Liver (tissue), 8 donors: ENCODE measurements at regions not wholly inside any gene's neighbourhood (a gene's known extent, or its start where the extent isn't known, plus 50 kb on each side); places are given as distances from the start of the nearest gene placed in this dataset.

ENCODE experiments used
- DNase-seq: peaks from one replicate; pipeline ENCODE4 v3.0.0-alpha.2; 2017; ENCODE audit warnings: low spot score
- H3K27ac ChIP-seq, 2 donors: one replicate each; pipeline ENCODE4 v1.7.0; 2013; ENCODE audit warnings: inconsistent platforms in 2 of 2, low read length in 2 of 2, control low read depth in 1 of 2, low read depth in 1 of 2, mild to moderate bottlenecking in 1 of 2
- H3K27me3 ChIP-seq, 4 donors: one replicate each; pipeline versions ENCODE4 v1.6.1 to v1.7.0; 2013; ENCODE audit warnings: low read length in 3 of 4, inconsistent platforms in 1 of 4, mild to moderate bottlenecking in 1 of 4, moderate library complexity in 1 of 4; ENCODE audit not compliant: control insufficient read depth in 4 of 4, insufficient read depth in 4 of 4
- H3K36me3 ChIP-seq, 4 donors: one replicate each; pipeline versions ENCODE4 v1.6.1 to v1.7.0; 2013; ENCODE audit warnings: low read length in 3 of 4, mild to moderate bottlenecking in 3 of 4, low read depth in 1 of 4, moderate library complexity in 1 of 4; ENCODE audit not compliant: control insufficient read depth in 4 of 4, insufficient read depth in 3 of 4
- H3K4me1 ChIP-seq, 4 donors: one replicate each; pipeline versions ENCODE4 v1.6.1 to v1.7.0; 2013; ENCODE audit warnings: low read length in 3 of 4, mild to moderate bottlenecking in 3 of 4, moderate library complexity in 1 of 4; ENCODE audit not compliant: control insufficient read depth in 4 of 4, insufficient read depth in 4 of 4
- H3K4me3 ChIP-seq, 3 donors: one replicate each; pipeline versions ENCODE4 v1.6.1 to v1.7.0; 2013; ENCODE audit warnings: low read length in 3 of 3, control low read depth in 1 of 3, low read depth in 1 of 3, mild to moderate bottlenecking in 1 of 3
- H3K9ac ChIP-seq, 2 donors: one replicate each; pipeline ENCODE4 v1.7.0; 2013; ENCODE audit warnings: low read length in 2 of 2, mild to moderate bottlenecking in 2 of 2, moderate library complexity in 2 of 2, control low read depth in 1 of 2, low read depth in 1 of 2
- H3K9me3 ChIP-seq, 4 donors: one replicate each; pipeline versions ENCODE4 v1.6.1 to v1.7.0; 2013; ENCODE audit warnings: low read length in 3 of 4; ENCODE audit not compliant: control insufficient read depth in 4 of 4
- FOXA2 ChIP-seq: IDR thresholded peaks from 2 replicates; pipeline ENCODE4 v1.6.1; 2016; ENCODE audit warnings: antibody characterized with exemption
- HNF4A ChIP-seq, 2 donors: conservative IDR thresholded peaks; 2 replicates each; pipeline ENCODE4 v1.6.1; 2016; ENCODE audit warnings: antibody characterized with exemption in 2 of 2, mild to moderate bottlenecking in 2 of 2
- HNF4G ChIP-seq: IDR thresholded peaks from 2 replicates; pipeline ENCODE4 v1.6.1; 2016; ENCODE audit warnings: antibody characterized with exemption
- JUND ChIP-seq, 2 donors: IDR thresholded peaks; 2 replicates each; pipeline ENCODE4 v1.6.1; 2016; ENCODE audit warnings: antibody characterized with exemption in 2 of 2
- NR2F2 ChIP-seq: IDR thresholded peaks from 2 replicates; pipeline ENCODE4 v1.6.1; 2016; ENCODE audit warnings: antibody characterized with exemption
- RAD21 ChIP-seq, 2 donors: IDR thresholded peaks; 2 replicates each; pipeline ENCODE4 v1.6.1; 2016; ENCODE audit warnings: antibody characterized with exemption in 2 of 2, mild to moderate bottlenecking in 2 of 2
- SP1 ChIP-seq: IDR thresholded peaks from 2 replicates; pipeline ENCODE4 v1.6.1; 2018; ENCODE audit warnings: antibody characterized with exemption, mild to moderate bottlenecking
- TAF1 ChIP-seq: conservative IDR thresholded peaks from 2 replicates; pipeline ENCODE4 v1.6.1; 2016; ENCODE audit warnings: antibody characterized with exemption, mild to moderate bottlenecking
- YY1 ChIP-seq: IDR thresholded peaks from 2 replicates; pipeline ENCODE4 v1.6.1; 2016; ENCODE audit warnings: antibody characterized with exemption, mild to moderate bottlenecking
- WGBS: extraction: QIAGEN DNeasy Blood & Tissue Kit; methylation state at CpG from one replicate; pipeline ENCODE4 v1.1.7; 2013; 5-methylcytosine and 5-hydroxymethylcytosine counted together
- TF ChIP-seq, protein P1 (sequence below): IDR thresholded peaks from 2 replicates; pipeline ENCODE4 v1.6.1; 2016; ENCODE audit warnings: antibody characterized with exemption, mild to moderate bottlenecking
- TF ChIP-seq, protein P2 (sequence below): IDR thresholded peaks from 2 replicates; pipeline ENCODE4 v1.6.1; 2016; ENCODE audit warnings: antibody characterized with exemption
- TF ChIP-seq, protein P3 (sequence below): IDR thresholded peaks from 2 replicates; pipeline ENCODE4 v1.6.1; 2016; ENCODE audit warnings: antibody characterized with exemption
- TF ChIP-seq, protein P4 (sequence below): fragments of 150-350 bp; IDR thresholded peaks from 2 replicates; pipeline ENCODE4 v1.5.1; 2017; ENCODE audit warnings: improper control_type of control experiment, low read depth, low read length; ENCODE audit not compliant: missing input control
- TF ChIP-seq, protein P5 (sequence below): IDR thresholded peaks from 2 replicates; pipeline ENCODE4 v1.6.1; 2016; ENCODE audit warnings: antibody characterized with exemption
- donor health status: healthy.
- donor health status: healthy.
- donor health status: healthy.
- donor health status: healthy.
- donor health status: healthy.

DNA sequence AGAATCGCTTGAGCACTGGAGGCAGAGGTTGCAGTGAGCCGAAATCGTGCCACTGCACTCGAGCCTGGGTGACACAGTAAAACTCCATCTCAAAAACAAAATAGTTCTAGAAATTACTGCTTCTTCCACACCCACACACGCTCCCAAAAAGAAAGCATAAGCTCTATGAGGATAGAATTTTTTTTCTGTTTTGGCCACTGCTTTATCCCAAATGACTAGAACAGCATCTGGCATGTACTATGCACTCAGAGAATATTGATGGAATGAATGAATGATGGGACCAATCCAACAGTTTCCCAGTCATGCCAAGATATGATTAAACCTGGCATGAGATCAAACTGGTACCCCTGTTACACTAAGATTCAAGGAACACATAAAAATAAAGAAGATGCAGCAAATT, 455.4 kb upstream of the CHAC2 start:
- Histone ChIP-seq H3K4me1 (no peaks in the 10 kb centered on the region), H3K27ac (no peak overlapping the region), H3K36me3 (no peaks in the 10 kb centered on the region), H3K4me3 (no peak overlapping the region), H3K27me3 (peaks cover 0 to 3% (median 0%) of the 10 kb centered on the region in 4 donors), H3K9me3 (no peaks in the 10 kb centered on the region), H3K9ac (no peak overlapping the region)
- DNase-seq = no peak
- no peak for TF ChIP-seq HNF4G
- TF ChIP-seq HNF4A (conservative IDR thresholded peaks at IDR 0.05) = no peak
- TF ChIP-seq TAF1 = no peak
- TF ChIP-seq FOXA2 = no peak
- TF ChIP-seq, protein P1, sequence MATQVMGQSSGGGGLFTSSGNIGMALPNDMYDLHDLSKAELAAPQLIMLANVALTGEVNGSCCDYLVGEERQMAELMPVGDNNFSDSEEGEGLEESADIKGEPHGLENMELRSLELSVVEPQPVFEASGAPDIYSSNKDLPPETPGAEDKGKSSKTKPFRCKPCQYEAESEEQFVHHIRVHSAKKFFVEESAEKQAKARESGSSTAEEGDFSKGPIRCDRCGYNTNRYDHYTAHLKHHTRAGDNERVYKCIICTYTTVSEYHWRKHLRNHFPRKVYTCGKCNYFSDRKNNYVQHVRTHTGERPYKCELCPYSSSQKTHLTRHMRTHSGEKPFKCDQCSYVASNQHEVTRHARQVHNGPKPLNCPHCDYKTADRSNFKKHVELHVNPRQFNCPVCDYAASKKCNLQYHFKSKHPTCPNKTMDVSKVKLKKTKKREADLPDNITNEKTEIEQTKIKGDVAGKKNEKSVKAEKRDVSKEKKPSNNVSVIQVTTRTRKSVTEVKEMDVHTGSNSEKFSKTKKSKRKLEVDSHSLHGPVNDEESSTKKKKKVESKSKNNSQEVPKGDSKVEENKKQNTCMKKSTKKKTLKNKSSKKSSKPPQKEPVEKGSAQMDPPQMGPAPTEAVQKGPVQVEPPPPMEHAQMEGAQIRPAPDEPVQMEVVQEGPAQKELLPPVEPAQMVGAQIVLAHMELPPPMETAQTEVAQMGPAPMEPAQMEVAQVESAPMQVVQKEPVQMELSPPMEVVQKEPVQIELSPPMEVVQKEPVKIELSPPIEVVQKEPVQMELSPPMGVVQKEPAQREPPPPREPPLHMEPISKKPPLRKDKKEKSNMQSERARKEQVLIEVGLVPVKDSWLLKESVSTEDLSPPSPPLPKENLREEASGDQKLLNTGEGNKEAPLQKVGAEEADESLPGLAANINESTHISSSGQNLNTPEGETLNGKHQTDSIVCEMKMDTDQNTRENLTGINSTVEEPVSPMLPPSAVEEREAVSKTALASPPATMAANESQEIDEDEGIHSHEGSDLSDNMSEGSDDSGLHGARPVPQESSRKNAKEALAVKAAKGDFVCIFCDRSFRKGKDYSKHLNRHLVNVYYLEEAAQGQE = no peak
- no peak for TF ChIP-seq SP1
- no peak for TF ChIP-seq NR2F2
- TF ChIP-seq, protein P2, sequence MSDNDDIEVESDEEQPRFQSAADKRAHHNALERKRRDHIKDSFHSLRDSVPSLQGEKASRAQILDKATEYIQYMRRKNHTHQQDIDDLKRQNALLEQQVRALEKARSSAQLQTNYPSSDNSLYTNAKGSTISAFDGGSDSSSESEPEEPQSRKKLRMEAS = no peak
- no peak for TF ChIP-seq RAD21 (IDR thresholded peaks at IDR 0.05)
- TF ChIP-seq, protein P3, sequence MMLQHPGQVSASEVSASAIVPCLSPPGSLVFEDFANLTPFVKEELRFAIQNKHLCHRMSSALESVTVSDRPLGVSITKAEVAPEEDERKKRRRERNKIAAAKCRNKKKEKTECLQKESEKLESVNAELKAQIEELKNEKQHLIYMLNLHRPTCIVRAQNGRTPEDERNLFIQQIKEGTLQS = no peak
- TF ChIP-seq, protein P4, sequence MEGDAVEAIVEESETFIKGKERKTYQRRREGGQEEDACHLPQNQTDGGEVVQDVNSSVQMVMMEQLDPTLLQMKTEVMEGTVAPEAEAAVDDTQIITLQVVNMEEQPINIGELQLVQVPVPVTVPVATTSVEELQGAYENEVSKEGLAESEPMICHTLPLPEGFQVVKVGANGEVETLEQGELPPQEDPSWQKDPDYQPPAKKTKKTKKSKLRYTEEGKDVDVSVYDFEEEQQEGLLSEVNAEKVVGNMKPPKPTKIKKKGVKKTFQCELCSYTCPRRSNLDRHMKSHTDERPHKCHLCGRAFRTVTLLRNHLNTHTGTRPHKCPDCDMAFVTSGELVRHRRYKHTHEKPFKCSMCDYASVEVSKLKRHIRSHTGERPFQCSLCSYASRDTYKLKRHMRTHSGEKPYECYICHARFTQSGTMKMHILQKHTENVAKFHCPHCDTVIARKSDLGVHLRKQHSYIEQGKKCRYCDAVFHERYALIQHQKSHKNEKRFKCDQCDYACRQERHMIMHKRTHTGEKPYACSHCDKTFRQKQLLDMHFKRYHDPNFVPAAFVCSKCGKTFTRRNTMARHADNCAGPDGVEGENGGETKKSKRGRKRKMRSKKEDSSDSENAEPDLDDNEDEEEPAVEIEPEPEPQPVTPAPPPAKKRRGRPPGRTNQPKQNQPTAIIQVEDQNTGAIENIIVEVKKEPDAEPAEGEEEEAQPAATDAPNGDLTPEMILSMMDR = no peak
- TF ChIP-seq, protein P5, sequence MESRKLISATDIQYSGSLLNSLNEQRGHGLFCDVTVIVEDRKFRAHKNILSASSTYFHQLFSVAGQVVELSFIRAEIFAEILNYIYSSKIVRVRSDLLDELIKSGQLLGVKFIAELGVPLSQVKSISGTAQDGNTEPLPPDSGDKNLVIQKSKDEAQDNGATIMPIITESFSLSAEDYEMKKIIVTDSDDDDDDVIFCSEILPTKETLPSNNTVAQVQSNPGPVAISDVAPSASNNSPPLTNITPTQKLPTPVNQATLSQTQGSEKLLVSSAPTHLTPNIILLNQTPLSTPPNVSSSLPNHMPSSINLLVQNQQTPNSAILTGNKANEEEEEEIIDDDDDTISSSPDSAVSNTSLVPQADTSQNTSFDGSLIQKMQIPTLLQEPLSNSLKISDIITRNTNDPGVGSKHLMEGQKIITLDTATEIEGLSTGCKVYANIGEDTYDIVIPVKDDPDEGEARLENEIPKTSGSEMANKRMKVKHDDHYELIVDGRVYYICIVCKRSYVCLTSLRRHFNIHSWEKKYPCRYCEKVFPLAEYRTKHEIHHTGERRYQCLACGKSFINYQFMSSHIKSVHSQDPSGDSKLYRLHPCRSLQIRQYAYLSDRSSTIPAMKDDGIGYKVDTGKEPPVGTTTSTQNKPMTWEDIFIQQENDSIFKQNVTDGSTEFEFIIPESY = no peak
- TF ChIP-seq JUND (IDR thresholded peaks at IDR 0.05) = no peak
- 79% methylated on average over 5 of the region's 5 CpGs for WGBS

DNA sequence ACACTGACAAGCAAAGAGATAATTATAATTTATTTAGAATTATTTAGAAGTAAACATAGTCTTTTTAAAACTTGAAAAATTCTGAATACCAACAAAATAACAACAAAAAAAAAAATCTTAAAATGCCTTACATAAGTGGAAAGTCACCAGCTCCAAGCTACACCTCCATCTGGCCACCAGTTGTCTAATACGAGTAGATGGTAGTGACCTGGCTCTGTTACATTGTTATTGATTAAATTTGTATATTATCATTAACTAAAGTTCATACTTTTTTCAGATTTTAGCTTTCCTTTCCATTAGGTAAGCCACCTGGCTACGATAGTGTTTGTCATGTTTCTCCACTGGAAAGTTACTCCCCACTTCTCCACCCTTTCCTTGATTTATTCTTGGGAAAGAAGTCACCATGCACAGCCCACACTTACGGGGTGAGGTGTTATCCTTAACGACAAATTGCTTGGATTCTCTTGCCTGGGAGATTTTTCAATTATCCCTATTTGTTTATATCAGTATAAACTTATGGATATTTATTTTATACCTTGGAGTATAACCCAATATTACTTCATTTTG, 464.5 kb upstream of the CHAC2 start:
- Histone ChIP-seq H3K4me3 (no peak overlapping the region), H3K4me1 (no peaks in the 10 kb centered on the region), H3K36me3 (no peaks in the 10 kb centered on the region), H3K9me3 (no peaks in the 10 kb centered on the region), H3K9ac (no peak overlapping the region), H3K27ac (no peak overlapping the region), H3K27me3 (no peaks in the 10 kb centered on the region)
- TF ChIP-seq YY1 = no peak
- TF ChIP-seq, protein P3 = no peak
- TF ChIP-seq SP1 = no peak
- TF ChIP-seq, protein P1 = no peak
- DNase-seq = no peak
- WGBS = 72% methylated on average over 4 of the region's 4 CpGs
